ENCODE measurements at regions not wholly inside any gene's neighbourhood (a gene's known extent, or its start where the extent isn't known, plus 50 kb on each side); places are given as distances from the start of the nearest gene placed in this dataset.
"Not testable (repeated sequence)": the region's sequence is repeated elsewhere in the genome, so short reads cannot be mapped to it uniquely, and the experiment has no call there.

- no peak overlapping the region for H3K4me2 ChIP-seq
- H3K36me3 ChIP-seq = no peaks in the 10 kb centered on the region
- H4K20me1 ChIP-seq = no peaks in the 10 kb centered on the region
Measured at GRCh38 chr1:20417581-20417980, 68.4 kb downstream of the CAMK2N1 start.

DNA sequence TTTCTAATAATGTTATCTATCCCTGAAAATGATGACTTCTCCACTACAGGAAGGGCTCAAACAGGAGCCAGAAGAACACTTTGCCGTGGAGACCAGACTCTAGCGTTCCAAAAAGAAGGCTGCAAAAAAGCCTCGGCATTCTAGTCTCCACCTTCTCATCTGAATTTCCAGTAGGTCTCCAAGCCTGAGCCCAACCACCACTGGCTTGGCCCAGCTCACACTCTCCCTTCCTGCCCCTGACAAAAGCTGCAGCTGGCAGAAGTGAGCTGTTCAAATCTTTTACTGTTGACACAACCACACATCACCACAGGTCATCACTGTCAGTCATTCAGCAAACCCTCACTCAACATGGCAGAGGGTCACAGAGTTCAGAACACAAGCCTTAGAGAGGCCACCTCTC lies 69.3 kb downstream of the CAMK2N1 start:
- no peaks in the 10 kb centered on the region for H4K20me1 ChIP-seq
- TF ChIP-seq Cebpa-rat (IDR thresholded peaks at IDR 0.05) = no peak
- no peak overlapping the region for H3K27ac ChIP-seq
- H3K36me3 ChIP-seq = no peaks in the 10 kb centered on the region
- H3K9me3 ChIP-seq = 0 out of 2 replicates have a peak, but pooled peaks cover 1% of the 10 kb centered on the region
- H3K4me3 ChIP-seq = no peak overlapping the region
- no peaks in the 10 kb centered on the region for H3K4me1 ChIP-seq
- H3K4me2 ChIP-seq = no peak overlapping the region
- no peaks in the 10 kb centered on the region for H3K27me3 ChIP-seq
- H3K9ac ChIP-seq = no peak overlapping the region

More at GRCh38 chr1:20417581-20417980, 68.4 kb downstream of the CAMK2N1 start:
- TF ChIP-seq Cebpa-rat (IDR thresholded peaks at IDR 0.05) = no peak
- Histone ChIP-seq H3K4me1 (no peaks in the 10 kb centered on the region), H3K4me3 (no peak overlapping the region), H3K9me3 (peaks cover 10% of the 10 kb centered on the region; the same call in 1 of the 2 replicates), H3K27me3 (no peaks in the 10 kb centered on the region), H3K9ac (no peak overlapping the region), H3K27ac (no peak overlapping the region)

DNA sequence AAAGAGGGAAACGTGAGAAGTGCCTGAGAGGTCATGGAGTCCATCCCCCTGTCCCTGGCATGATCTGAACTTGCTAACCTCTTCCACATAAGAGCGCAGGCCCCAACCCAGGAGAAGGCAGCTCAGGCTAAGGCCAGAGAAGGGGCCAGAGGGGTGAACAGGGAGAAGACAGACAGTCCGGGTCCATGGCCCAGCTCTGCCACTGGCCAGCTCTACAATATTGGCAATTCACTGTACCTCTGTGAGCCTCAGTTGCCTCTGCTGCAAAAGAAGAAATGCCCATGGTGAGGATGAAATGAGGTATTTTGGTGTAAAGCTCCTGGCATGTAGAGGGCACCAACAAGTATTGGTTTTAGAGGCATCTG lies 72.3 kb downstream of the CAMK2N1 start:
- no peak for TF ChIP-seq Cebpa-rat (IDR thresholded peaks at IDR 0.05)
- H3K27ac ChIP-seq = no peak overlapping the region
- no peaks in the 10 kb centered on the region for H3K27me3 ChIP-seq
- no peak overlapping the region for H3K4me2 ChIP-seq
- no peaks in the 10 kb centered on the region for H3K36me3 ChIP-seq
- no peaks in the 10 kb centered on the region for H3K9me3 ChIP-seq
- no peak overlapping the region for H3K9ac ChIP-seq
- no peak overlapping the region for H3K4me3 ChIP-seq
- no peaks in the 10 kb centered on the region for H4K20me1 ChIP-seq
- H3K4me1 ChIP-seq = no peaks in the 10 kb centered on the region

DNA sequence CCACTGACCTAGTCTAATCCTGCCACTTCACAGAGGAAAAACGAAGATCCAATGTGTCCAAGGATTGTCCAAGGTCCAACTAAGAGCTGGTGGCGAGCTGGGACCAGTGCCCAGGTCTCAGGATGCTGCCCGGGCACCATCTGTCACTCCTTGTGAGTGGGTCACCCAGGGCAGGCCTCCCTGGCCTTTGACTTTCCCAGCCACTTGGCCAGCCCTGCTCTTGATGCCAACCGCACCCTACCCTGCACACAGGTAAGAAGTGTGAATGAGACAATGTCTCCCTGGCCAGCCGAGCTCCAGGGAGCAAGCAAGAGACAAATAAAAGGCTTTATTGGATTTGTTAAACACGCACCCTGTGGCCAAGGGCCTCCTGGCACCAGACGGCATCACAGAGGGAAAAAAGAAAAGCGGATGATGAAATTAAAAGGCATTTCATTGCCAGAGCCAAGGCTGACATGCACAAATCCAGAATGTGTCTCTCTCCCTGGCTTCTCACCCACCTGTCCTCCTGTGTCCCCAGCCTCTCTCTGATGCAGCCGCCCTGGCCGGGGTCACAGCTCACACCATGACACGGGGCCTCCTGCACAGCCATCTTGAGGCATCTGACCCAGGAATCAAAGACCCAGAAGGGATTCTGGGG lies 72.8 kb downstream of the CAMK2N1 start:
- no peak overlapping the region for H3K4me3 ChIP-seq
- H3K9ac ChIP-seq = no peak overlapping the region
- H3K4me1 ChIP-seq = no peaks in the 10 kb centered on the region
- H3K27ac ChIP-seq = no peak overlapping the region
- no peaks in the 10 kb centered on the region for H4K20me1 ChIP-seq
- H3K4me2 ChIP-seq = no peak overlapping the region
- H3K36me3 ChIP-seq = no peaks in the 10 kb centered on the region
- no peak for TF ChIP-seq Cebpa-rat (IDR thresholded peaks at IDR 0.05)
- H3K27me3 ChIP-seq = no peaks in the 10 kb centered on the region
- no peaks in the 10 kb centered on the region for H3K9me3 ChIP-seq

DNA sequence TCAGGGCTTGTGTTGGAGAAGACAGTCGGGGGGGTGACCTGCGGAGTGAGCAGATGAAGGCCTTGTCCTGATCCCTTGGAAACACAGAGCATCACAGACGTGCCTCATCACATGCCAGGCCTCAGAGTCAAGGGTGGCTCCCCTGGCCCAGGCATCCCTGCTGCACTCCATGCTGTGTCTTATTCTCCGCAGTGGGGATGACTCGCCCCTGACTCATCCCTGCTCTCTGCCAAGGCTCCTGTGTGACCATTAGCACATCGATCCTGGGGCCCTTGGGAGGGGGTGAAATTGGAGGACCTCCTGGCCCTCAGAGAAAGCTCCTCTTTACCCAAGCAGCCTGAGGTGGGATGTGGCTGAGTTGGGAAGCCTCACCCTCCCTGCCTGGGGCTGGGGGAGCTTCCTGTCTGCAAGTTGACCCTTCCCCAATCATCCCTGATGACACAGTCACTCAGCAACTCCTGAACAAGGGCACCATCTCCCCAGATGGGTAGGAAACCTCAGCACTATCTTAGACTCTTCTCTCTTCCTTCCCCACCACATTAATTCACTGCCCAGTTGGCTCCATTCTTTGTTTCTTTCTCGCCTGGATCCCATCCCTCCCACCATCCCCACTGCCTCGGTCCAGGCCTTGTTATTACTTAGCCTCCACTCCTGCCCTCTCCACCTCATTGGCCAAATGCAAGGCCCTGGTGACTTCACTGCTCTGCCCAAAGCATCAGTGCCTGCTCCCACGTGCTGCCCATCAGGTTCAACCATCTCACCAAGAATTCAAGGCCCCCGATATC lies 74.6 kb downstream of the CAMK2N1 start:
- no peak for TF ChIP-seq Cebpa-rat (IDR thresholded peaks at IDR 0.05)
- Histone ChIP-seq H3K4me1 (peaks cover 3% of the 10 kb centered on the region), H3K9me3 (no peaks in the 10 kb centered on the region), H3K4me3 (no peak overlapping the region), H3K27ac (no peak overlapping the region), H3K27me3 (no peaks in the 10 kb centered on the region), H3K36me3 (no peaks in the 10 kb centered on the region), H3K9ac (no peak overlapping the region), H4K20me1 (no peaks in the 10 kb centered on the region), H3K4me2 (no peak overlapping the region)

DNA sequence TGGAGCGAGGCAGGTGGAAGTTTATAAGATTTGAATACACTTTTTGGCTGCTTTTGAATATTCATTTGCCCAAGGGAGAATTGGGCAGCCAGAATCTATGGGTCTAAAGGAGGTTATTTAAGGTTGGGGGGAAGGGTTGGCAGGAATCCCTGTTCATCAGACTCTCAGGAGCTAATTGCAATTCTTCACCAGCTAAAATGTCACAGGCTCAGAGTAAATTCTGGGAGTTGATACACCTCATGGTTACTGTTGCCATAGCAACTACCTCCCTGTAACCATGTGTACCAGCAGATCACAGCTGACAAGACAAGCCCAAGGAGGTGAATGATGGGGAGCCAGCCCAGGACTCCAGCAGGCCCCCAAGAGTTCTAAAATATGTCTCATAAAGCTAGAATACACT lies 75.5 kb downstream of the CAMK2N1 start:
- Histone ChIP-seq H3K27me3 (no peaks in the 10 kb centered on the region), H3K27ac (no peak overlapping the region), H3K4me1 (peaks cover 12% of the 10 kb centered on the region)

GRCh38 chr1:20409971-20410370 lies 76.0 kb downstream of the CAMK2N1 start:
- no peak overlapping the region for H3K9ac ChIP-seq
- H3K27ac ChIP-seq = no peak overlapping the region
- no peak for TF ChIP-seq Cebpa-rat (IDR thresholded peaks at IDR 0.05)
- H3K4me2 ChIP-seq = no peak overlapping the region
- H3K4me3 ChIP-seq = no peak overlapping the region
- no peaks in the 10 kb centered on the region for H3K9me3 ChIP-seq
- no peaks in the 10 kb centered on the region for H3K36me3 ChIP-seq
- no peaks in the 10 kb centered on the region for H3K27me3 ChIP-seq
- H3K4me1 ChIP-seq = peaks cover 15% of the 10 kb centered on the region
- no peaks in the 10 kb centered on the region for H4K20me1 ChIP-seq

More for the DNA sequence above, 75.5 kb downstream of the CAMK2N1 start:
- H3K9ac ChIP-seq = no peak overlapping the region
- H3K4me2 ChIP-seq = no peak overlapping the region
- no peak overlapping the region for H3K4me3 ChIP-seq
- H3K36me3 ChIP-seq = no peaks in the 10 kb centered on the region
- no peak for TF ChIP-seq Cebpa-rat (IDR thresholded peaks at IDR 0.05)
- H4K20me1 ChIP-seq = no peaks in the 10 kb centered on the region
- no peaks in the 10 kb centered on the region for H3K9me3 ChIP-seq

GRCh38 chr1:20409012-20409411 lies 77.0 kb downstream of the CAMK2N1 start:
- 0 out of 2 replicates have a peak, but pooled peaks cover 5% of the 10 kb centered on the region for H4K20me1 ChIP-seq
- no peak overlapping the region for H3K4me2 ChIP-seq
- peaks cover 15% of the 10 kb centered on the region for H3K4me1 ChIP-seq

DNA sequence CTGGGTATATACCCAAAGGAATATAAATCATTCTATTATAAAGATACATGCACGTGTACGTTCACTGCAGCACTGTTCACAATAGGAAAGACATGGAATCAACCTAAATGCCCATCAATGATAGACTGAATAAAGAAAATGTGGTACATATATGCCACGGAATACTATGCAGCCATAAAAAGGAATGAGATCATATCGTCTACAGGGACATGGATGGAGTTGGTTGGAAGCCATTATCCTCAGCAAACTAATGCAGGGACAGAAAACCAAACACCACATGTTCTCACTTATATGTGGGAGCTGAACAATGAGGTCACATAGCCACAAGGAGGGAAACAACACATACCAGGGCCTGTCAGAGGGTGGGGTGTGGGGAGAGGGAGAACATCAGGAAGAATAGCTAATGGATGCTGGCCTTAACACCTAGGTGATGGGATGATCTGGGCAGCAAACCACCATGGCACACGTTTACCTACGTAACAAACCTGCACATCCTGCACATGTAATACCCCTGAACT lies 77.8 kb downstream of the CAMK2N1 start:
- peaks cover 15% of the 10 kb centered on the region for H3K4me1 ChIP-seq
- H3K36me3 ChIP-seq, H3K4me2 ChIP-seq, H3K9ac ChIP-seq, H3K27me3 ChIP-seq, H3K4me3 ChIP-seq, H3K27ac ChIP-seq, H3K9me3 ChIP-seq, H4K20me1 ChIP-seq: not testable (repeated sequence)

More at GRCh38 chr1:20409012-20409411, 77.0 kb downstream of the CAMK2N1 start:
- Histone ChIP-seq H3K27me3 (no peaks in the 10 kb centered on the region), H3K36me3 (no peaks in the 10 kb centered on the region), H3K4me3 (no peak overlapping the region), H3K27ac (no peak overlapping the region), H3K9me3 (no peaks in the 10 kb centered on the region), H3K9ac (no peak overlapping the region)
- no peak for TF ChIP-seq Cebpa-rat (IDR thresholded peaks at IDR 0.05)

- Histone ChIP-seq H3K9ac (no peak overlapping the region), H3K27me3 (no peaks in the 10 kb centered on the region), H3K4me2 (peak overlapping the region; percentile 55), H3K9me3 (no peaks in the 10 kb centered on the region), H3K4me1 (peaks cover 15% of the 10 kb centered on the region), H4K20me1 (0 out of 2 replicates have a peak, but pooled peaks cover 5% of the 10 kb centered on the region), H3K36me3 (no peaks in the 10 kb centered on the region), H3K4me3 (no peak overlapping the region), H3K27ac (no peak overlapping the region)
- no peak for TF ChIP-seq Cebpa-rat (IDR thresholded peaks at IDR 0.05)
Measured at GRCh38 chr1:20405893-20406604, 80.0 kb downstream of the CAMK2N1 start.
